GOT3 (cell line): ENCODE measurements at regions not wholly inside any gene's neighbourhood (a gene's known extent, or its start where the extent isn't known, plus 50 kb on each side); places are given as distances from the start of the nearest gene placed in this dataset.
"Not testable (repeated sequence)": the region's sequence is repeated elsewhere in the genome, so short reads cannot be mapped to it uniquely, and the experiment has no call there.

Experiments
- DNase-seq: peaks from one replicate; lab custom pipeline; 2025; ENCODE audit warnings: mixed read lengths; lab: John Stamatoyannopoulos, UW

DNA sequence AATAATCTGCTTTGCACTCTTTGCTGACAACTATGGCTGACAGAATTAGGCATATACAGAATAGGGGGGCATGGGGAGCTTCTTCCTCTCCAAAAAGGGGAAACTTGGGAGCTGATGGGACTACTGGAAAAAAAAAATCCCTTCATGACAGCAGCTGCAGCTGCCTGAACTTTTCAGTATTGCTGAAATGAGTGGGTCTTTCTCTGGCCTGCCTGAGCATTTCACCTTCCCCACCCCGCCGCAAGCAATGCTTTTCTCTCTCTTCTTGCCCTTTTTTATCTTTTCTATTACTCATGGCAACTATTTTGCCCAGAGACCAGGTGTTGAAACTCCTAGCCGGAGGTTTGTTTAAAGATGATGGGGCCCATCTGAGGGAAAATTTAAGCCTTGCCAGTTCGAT, 244.9 kb downstream of the SEMA3D start:
- no peak for DNase-seq

DNA sequence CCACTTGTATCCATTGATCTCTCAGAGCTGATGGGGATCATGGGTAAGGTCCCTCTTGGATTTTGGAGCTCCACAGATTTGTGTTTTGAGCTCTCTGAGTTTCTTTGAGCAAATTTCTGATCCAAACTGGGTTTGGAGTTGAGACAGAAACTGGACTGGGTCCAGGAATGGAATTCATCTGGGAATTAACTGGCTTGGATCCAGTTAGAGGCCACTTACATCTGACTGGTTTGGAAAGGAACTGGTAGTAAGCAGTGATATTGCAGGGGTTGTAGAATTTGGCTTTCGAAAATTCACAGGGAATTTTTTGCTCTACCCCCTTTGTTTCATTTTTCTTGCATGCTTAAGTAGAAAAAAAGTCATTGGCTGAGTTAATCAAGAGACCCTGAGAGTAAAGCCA, 245.6 kb downstream of the SEMA3D start:
- DNase-seq, result no peak

DNA sequence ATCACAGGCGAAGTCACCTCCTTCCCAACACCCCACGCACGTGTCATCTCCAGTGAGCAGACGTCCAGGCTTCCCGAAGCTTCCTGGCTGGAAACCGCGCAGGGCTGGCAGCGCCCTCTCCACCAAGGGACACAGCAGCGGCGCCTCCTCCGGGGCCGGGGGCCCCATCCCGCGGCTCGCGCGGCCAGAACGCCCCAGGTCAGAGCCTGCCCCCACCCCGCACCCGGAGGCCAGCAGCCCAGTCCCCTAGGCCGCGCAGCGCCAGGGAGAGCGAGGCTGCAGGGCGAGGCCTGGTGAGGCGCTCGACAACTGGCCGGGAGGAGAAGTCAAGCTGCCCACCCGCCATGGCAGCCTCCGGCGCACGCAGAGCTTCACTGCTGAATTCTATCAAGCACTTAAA, 247.0 kb downstream of the SEMA3D start:
- DNase-seq, result no peak

DNA sequence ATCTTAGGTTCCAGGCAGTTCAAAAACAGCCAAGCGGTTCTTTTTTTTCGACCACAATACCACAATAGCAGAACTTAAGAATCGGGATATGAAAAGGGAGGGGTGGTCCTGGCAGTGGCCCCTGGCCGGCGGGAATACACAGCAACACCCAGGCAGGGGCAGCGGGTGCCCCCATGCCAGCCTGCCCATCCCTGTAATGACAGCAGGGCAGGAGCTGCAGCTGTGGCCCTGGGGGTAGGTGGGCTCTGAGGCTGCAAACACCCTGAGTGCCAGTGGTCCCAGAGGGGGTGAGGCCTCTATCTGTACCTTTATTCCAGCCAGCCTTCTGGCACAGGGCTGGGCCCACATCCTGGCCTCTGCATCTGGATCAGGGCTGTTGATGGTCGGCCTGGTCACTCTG, 247.4 kb downstream of the SEMA3D start:
- no peak for DNase-seq

DNA sequence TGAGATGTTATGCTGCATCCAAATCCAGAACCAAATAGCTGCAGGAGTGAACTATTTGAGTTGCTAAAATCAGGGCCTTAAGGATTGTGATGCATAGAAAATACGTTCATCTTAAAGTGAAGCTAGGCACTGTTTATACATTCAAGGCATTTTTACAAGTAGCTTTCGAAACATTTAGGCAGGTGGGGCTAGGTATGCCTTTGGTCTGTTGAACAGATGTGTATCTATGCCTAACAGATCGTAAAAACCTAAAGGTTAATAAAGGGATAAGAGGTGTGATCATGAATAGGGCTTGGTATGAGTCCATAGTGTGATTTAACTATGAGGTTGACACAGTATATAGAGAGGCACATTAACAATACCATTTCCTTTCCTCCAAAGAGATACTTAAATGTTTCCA, 262.5 kb downstream of the SEMA3D start:
- DNase-seq, result no peak

DNA sequence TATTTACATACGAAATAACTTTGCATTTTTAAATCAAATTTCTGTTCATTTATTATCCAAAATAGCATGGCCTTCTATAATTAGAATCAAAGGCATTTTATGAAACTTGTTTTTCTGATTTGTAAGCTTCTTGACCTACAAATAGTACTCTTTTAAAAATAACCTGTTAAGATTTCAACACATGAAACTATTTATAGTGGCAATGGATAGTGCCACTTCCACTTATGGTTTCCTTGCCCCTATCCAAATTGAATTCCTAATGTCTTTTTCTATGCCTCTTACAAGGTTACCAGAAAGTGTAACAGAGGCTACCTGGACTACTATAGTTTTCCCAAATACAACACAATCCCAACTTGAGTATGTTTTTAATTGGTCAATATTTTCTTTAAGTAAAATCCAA, 263.5 kb downstream of the SEMA3D start:
- no peak for DNase-seq

DNA sequence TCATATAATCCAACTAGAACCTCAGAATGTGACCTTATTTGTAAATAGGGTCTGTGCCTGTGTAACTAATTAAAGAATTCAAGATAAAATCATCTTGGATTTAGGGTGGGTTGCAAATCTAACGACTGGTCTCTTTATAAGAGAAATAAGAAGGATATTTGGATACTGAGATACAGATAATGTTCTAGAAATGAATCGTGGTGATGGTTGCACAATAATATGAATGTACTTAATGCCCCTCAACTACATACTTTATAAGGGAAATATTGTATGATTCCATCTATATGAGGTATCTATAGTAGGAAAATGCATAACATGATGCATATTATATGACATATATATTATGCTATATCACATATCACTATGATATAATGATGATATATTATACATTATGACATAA, 265.7 kb downstream of the SEMA3D start:
- no peak for DNase-seq

DNA sequence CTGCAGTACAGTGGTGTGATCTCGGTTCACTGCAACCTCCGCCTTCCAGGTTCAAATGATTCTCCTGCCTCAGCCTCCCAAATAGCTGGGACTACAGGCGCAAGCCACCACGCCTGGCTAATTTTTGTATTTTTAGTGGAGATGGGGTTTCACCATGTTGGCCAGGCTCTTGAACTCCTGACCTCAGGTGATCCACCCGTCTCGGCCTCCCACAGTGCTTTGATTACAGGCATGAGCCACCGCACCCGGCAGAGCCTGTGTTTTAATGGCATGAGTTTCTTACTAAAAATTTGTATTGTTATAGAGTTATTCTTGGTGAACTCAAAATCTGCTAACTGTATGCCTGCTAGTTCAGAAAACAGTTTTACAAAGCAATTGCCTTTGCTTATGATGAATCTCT, 269.9 kb downstream of the SEMA3D start:
- DNase-seq, result not testable (repeated sequence)

DNA sequence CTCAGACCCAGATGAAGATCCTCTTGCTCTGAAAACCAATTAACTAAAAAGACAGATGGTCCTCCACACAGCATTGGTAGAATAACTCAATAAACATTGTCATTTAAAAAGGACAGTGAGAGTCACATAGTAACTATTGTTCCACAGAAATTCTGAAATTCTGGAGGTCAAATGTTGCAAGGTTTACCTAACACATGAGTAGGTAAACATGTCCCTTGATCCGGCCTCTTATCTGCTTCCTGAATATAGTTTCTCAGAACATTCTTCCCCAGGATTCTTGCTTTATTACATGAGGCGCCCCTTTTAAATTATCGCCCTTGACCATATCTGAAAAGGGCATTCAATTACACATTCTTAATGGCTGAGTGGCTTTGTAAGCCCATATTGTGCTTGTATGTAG, 270.7 kb downstream of the SEMA3D start:
- no peak for DNase-seq

DNA sequence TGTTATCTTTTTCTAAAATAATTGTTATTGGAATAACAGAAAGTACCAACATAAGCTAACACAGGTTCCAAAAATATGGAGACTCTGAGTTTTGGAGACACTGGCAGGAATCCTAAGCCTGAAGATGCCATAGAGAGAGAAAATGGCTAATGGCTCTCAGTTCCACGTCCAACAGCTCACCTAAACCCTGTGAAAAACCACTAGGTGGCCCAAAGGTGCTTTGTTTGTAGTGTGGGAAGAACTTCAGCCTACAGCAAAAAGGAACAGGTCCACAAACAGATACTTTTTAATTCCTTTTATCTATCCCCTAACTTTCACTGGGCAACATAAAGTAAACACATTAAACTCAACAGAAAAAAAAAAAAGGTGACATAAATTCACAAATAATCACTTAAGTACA, 272.3 kb downstream of the SEMA3D start:
- no peak for DNase-seq

DNA sequence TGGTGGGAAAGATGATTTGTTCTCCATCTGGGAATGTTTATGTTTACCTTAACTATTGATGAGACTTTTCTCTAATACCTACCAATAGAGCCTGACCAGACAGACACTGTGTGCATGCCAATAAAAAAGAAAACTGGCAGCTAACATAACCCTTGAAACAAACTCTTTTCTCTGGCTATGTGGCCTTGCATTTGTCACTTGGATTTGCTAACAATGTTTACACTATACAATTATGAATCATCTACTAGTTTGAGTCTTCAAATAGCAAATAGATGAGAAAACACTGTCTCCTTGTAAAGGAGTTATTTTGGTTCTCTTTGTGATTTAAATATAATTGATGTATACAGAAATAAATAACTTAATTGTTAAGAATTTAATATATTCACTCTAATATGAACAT, 273.1 kb downstream of the SEMA3D start:
- no peak for DNase-seq

DNA sequence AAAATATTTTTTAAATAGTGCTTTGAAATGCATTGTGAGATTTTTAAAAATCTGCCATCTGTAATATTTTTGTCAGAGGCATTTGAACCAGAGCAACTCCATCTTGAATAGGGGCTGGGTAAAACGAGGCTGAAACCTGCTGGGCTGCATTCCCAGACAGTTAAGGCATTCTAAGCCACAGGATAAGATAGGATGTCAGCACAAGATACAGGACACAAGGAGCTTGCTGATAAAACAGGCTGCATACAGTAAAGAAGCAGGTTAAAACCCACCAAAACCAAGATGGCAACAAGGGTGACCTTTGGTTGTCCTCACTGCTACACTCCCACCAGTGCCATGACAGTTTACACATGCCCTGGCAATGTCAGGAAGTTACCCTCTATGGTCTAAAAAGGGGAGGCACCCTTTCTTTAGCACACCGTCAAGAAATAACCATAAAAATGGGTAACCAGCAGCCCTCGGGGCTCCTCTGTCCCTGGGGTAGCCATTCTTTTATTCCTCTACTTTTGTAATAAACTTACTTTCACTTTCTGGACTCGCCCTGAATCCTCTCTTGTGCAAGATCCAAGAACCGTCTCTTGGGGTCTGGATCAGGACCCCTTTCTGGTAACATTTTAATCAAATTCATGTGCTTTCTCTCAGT, 273.7 kb downstream of the SEMA3D start:
- DNase-seq, result no peak

DNA sequence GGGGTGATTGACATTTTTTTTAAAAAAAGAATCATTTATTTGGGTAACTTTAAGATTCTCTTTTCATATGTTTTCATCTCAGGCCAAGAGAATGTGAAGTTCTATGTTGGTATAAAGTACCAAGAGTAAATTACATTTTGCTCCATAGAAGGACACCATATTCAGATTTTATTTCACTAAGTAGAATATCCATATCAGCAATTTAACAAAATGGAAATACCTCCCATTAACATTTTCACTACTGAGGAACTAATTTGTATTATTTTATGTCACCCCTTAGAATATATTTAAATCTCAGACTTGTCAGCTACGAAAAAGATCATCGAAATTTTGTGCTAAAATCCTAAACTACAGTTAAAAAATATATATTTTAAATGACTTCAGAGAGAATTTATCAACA, 274.3 kb downstream of the SEMA3D start:
- DNase-seq, result no peak

DNA sequence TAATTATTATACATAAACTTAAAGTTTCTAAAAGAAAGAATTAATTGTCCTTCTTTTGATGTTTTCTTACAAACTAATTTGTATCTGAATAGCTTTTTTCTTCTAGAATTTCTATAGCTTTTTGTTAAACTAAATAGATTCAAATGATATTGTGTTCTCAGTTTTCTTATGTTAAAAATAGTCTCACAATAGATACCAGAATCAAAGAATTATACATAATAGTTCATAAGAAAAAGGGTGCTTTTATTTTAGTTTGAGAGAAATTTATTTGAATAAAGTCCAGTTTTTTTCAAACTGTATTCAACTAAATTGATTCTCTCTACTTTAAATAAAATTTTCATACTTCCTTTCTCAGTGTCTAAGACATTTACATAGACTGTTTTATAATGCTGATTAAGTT, 274.8 kb downstream of the SEMA3D start:
- no peak for DNase-seq

DNA sequence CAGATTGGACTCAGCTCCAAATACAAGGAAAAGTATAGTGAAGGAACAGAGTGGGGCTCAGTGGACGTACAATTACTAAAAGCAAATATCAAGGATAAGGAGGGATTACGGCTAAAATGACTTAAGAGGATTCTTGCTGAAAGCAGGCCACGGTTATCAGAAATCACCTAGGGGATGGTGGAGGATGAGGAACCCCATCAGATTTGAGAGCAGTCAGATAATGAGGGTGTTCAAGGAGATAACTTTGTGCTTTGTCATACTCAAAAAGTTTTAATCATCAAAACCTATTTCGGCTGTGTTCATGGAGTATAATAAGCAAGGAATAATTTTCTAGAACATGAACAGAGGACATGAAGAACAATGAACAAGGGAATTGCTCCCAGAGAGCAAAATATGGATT, 275.8 kb downstream of the SEMA3D start:
- DNase-seq, result no peak

DNA sequence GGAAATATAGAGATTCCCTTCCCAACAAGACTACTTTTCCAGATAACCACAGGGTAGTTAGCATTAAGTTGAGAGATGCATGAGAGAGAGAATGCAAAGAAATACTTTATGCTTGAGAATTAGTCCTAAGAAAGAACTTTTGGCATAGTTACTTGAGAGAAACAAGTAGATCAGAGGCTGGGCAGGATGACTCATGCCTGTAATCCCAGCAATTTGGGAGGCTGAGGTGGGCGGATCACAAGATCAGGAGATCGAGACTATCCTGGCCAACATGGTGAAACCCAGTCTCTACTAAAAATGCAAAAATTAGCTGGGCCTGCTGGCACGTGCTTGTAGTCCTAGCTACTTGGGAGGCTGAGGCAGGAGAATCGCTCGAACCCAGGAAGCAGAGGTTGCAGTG, 276.5 kb downstream of the SEMA3D start:
- DNase-seq, result not testable (repeated sequence)

DNA sequence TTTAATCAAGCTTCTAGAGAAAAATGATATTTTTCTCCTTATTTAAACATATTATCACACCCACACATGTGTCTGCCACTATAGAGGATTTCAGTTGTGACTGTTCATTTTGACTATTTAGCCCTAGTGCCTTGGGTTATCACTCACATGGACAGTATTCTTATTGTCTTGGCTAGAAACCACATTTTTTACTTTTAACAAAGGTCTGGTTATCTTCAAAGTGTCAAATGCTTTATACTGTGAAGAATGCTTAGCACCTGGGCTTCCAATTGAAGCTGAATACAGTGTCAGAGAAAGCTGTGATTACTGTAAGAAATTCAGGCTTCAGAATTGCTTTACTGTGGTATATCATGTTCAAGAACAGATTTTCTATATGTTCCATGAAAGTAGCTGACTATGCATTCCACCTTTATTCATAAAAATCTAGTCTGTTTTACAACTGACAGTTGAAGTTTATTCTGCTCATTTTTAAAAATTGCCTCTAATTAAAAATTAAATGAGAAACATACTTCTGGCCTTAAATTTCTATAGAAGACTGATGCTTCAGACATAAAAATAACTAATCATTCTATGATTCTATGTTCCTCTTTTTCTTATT, 278.6 kb downstream of the SEMA3D start:
- no peak for DNase-seq

DNA sequence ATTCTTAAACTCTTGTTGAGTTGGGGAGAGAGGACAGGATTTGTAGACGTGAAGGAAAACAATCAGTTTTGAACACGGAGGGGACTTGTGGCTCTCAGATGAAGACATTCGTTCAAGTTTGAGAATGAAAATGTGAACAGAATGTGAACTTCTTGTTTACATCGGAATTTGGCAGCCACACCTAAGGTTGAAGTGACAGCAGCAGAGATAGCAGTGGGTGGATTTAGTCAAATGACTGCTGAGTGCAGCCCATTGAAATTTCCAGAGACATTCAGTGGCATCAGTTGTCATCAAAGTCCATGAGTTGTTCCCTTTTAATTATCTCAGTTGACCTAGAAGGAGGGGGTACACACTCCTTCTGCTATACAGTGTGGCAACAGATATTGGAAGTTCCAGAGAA, 280.0 kb downstream of the SEMA3D start:
- no peak for DNase-seq

DNA sequence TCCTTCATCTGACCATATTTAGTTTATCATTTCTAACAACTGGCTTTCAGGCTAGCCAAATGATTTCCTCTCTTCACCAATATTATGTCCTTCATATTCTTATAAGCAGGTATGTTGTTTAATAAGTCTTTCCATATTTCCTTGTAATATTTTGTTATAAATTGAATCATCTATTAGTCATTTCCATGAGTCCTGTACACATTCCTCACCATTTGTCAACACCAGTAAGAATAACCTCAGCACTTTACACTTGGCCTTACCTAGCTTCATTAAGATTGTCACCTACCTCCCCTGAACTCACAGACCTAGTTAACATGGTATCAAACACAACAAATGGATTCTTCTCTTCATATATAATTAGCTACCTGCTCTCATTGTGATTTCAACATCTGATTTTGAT, 282.3 kb downstream of the SEMA3D start:
- no peak for DNase-seq

DNA sequence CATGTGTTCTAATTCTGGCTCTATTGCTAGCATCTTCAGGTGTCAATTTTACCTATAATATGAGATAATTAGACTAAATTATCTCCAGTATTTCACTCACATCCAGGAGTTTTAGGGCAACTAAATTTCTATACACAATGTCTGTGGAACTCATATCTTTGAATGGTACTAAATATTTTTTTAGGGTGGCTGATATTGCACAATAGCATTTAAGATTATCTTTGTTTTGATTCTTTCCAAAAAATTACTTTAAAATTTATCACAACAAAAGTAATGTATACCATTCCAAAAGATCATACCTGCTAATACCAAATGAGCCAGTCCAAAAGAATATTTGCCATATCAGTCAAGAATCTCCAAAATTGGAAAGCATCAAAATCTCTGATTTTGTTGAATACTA, 285.5 kb downstream of the SEMA3D start:
- no peak for DNase-seq

DNA sequence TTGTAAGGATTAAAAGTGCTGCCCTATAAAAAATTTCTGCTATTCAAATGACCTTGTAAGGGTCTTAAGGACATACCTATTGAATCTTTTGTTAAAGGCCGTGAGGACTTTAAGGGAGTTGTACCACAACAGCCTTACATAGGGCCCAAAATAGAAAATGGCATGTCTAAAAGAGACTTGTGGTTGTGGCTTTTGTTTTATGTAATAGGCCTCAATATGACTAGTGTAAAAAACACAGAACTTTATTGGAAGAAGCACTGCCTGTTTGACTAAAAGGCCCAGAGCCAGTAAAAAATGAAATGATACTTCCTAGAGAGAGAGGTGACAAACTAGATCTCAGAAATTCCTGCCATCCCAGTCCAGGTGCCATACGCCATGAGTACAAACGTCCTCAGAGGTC, 286.6 kb downstream of the SEMA3D start:
- no peak for DNase-seq

DNA sequence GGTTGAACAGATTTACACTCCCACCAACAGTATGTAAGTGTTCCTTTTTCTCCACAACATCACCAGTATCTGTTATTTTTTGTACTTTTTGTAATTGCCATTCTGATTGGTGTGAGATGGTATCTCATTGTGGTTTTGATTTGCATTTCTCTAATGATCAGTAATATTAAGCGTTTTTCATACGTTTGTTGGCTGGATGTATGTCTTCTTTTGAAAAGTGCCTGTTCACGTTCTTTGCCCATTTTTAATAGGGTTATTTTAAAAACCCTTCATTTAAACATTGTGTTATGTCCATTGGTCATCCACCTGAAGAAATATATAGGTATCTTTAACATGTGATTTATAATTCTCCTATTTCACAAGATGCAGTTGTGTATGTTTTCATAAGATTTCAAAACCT, 291.3 kb downstream of the SEMA3D start:
- no peak for DNase-seq

DNA sequence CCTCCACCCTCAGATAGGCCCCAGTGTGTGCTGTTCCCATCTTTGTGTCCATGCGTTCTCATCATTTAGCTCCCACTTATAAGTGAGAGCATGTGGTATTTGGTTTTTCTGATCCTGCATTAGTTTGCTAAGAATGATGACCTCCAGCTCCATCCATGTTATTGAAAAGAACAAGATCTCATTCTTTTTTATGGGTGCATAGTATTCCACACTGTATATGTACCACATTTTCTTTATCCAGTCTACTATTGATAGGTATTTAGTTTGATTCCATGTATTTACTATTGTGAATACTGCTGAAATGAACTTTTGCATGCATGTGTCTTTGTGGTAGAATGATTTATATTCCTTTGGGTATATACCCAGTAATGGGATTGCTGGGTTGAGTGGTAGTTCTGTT, 303.3 kb downstream of the SEMA3D start:
- not testable (repeated sequence) for DNase-seq

DNA sequence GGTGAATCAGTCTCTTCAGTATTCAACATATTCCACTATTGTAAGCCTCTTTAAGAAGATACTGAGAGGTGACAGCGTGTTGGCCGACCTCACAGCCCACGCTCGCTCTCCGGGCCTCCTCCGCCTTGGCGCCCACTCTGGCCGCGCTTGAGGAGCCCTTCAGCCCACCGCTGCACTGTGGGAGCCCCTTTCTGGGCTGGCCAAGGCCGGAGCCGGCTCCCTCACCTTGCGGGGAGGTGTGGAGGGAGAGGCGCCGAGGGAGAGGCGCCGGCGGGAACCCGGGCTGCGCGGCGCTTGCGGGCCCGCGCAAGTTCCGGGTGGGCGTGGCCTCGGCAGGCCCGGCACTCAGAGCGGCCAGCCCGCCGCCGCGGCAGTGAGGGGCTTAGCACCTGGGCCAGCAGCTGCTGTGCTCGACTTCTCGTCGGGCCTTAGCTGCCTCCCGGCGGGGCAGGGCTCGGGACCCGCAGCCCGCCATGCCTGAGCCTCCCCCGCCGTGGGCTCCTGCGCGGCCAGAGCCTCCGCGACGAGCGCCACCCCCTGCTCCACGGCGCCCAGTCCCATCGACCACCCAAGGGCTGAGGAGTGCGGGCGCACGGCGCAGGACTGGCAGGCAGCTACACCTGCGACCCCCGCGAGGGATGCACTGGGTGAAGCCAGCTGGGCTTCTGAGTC, 306.4 kb downstream of the SEMA3D start:
- DNase-seq, result not testable (repeated sequence)
